MM.1S (cell line): ENCODE measurements at regions not wholly inside any gene's neighbourhood (a gene's known extent, or its start where the extent isn't known, plus 50 kb on each side); places are given as distances from the start of the nearest gene placed in this dataset.

ENCODE experiments used
- DNase-seq: peaks from one replicate; pipeline ENCODE4 v3.0.0-alpha.2; 2015
- H2AFZ ChIP-seq: fragments of 300-600 bp; sonication (generic); 2 replicates; pipeline ENCODE4 v1.6.0; 2016; ENCODE audit warnings: antibody characterized with exemption, low read length
- H3F3A ChIP-seq: fragments of 300-600 bp; sonication (generic); 2 replicates; pipeline ENCODE4 v1.6.1; 2016; ENCODE audit warnings: mild to moderate bottlenecking, antibody characterized with exemption, low read length, moderate library complexity, mixed read lengths; ENCODE audit not compliant: insufficient read depth
- H3K27ac ChIP-seq: fragments of 300-600 bp; sonication (generic); 2 replicates; pipeline ENCODE4 v1.5.1; 2016; ENCODE audit warnings: mild to moderate bottlenecking, low read length
- H3K27me3 ChIP-seq: fragments of 300-600 bp; sonication (generic); replicated peaks from 2 replicates; pipeline ENCODE4 v1.6.0; 2016; ENCODE audit warnings: low read length; ENCODE audit not compliant: insufficient read depth
- H3K36me3 ChIP-seq: fragments of 300-600 bp; sonication (generic); replicated peaks from 2 replicates; pipeline ENCODE4 v1.6.1; 2016; ENCODE audit warnings: mild to moderate bottlenecking, low read length, mixed read lengths; ENCODE audit not compliant: insufficient read depth
- H3K4me1 ChIP-seq: fragments of 300-600 bp; sonication (generic); 2 replicates; pipeline ENCODE4 v1.6.1; 2016; ENCODE audit warnings: low read length, mixed read lengths
- H3K4me2 ChIP-seq: fragments of 300-600 bp; sonication (generic); 2 replicates; pipeline ENCODE4 v1.6.0; 2016; ENCODE audit warnings: low read depth, low read length
- H3K4me3 ChIP-seq: fragments of 300-600 bp; sonication (generic); 2 replicates; pipeline ENCODE4 v1.5.1; 2016; ENCODE audit warnings: low read length, mixed read lengths
- H3K79me2 ChIP-seq: fragments of 300-600 bp; sonication (generic); 2 replicates; pipeline ENCODE4 v1.6.1; 2016; ENCODE audit warnings: mixed run types, low read length, mixed read lengths
- H3K9ac ChIP-seq: fragments of 300-600 bp; sonication (generic); 2 replicates; pipeline ENCODE4 v1.6.1; 2016; ENCODE audit warnings: low read length, mixed read lengths
- H3K9me2 ChIP-seq: fragments of 300-600 bp; sonication (generic); replicated peaks from 2 replicates; pipeline ENCODE4 v1.6.1; 2016; ENCODE audit warnings: mild to moderate bottlenecking, low read length, mixed read lengths; ENCODE audit not compliant: insufficient read depth
- H3K9me3 ChIP-seq: fragments of 300-600 bp; sonication (generic); replicated peaks from 2 replicates; pipeline ENCODE4 v1.6.1; 2016; ENCODE audit warnings: mild to moderate bottlenecking, low read length, mixed read lengths; ENCODE audit not compliant: insufficient read depth
- H4K20me1 ChIP-seq: fragments of 300-600 bp; sonication (generic); 2 replicates; pipeline ENCODE4 v1.6.1; 2016; ENCODE audit warnings: mild to moderate bottlenecking, low read length, moderate library complexity, mixed read lengths; ENCODE audit not compliant: insufficient read depth
- EZH2 ChIP-seq: fragments of 300-600 bp; sonication (generic); optimal IDR thresholded peaks from 2 replicates; pipeline ENCODE3; 2017; ENCODE audit warnings: low read depth, mild to moderate bottlenecking, antibody characterized with exemption, low read length, mixed read lengths
- EZH2phosphoT487 ChIP-seq: fragments of 300-600 bp; sonication (generic); IDR thresholded peaks from 2 replicates; pipeline ENCODE4 v1.6.1; 2018; ENCODE audit warnings: antibody characterized with exemption, low read length
- TF ChIP-seq, protein P1 (sequence below): fragments of 300-600 bp; sonication (generic); IDR thresholded peaks from 2 replicates; pipeline ENCODE4 v1.5.1; 2016; ENCODE audit warnings: antibody characterized with exemption, low read length, mixed read lengths

DNA sequence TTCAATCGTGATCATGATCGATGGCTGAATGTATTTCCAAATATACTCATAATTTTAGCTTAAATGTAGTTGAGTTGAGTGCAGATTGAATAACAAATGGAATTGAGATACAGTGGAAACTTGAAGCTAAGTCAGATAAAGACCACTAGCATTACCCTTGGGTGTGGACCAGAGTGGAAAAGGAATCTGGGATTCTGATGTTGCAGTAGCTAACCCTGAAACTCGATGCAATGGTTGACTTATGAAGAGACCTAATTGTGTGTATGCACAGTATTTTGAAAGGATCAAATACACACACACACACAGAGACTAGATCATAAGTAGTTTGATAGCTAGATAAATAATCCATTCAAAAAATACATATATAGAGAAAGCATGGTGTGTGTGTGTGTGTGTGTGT lies 135.8 kb downstream of the RXFP2 start:
- Histone ChIP-seq H3K4me2 (no peak overlapping the region), H4K20me1 (no peaks in the 10 kb centered on the region), H3K9ac (no peak overlapping the region), H2AFZ (no peak overlapping the region), H3K27me3 (no peaks in the 10 kb centered on the region), H3K4me3 (no peak overlapping the region), H3K36me3 (no peaks in the 10 kb centered on the region), H3K9me2 (no peaks in the 10 kb centered on the region), H3K79me2 (no peaks in the 10 kb centered on the region), H3K4me1 (no peaks in the 10 kb centered on the region), H3K27ac (no peak overlapping the region), H3F3A (no peaks in the 10 kb centered on the region), H3K9me3 (no peaks in the 10 kb centered on the region)
- DNase-seq, result no peak
- TF ChIP-seq EZH2 (no peak), EZH2phosphoT487 (no peak)
- TF ChIP-seq, protein P1, sequence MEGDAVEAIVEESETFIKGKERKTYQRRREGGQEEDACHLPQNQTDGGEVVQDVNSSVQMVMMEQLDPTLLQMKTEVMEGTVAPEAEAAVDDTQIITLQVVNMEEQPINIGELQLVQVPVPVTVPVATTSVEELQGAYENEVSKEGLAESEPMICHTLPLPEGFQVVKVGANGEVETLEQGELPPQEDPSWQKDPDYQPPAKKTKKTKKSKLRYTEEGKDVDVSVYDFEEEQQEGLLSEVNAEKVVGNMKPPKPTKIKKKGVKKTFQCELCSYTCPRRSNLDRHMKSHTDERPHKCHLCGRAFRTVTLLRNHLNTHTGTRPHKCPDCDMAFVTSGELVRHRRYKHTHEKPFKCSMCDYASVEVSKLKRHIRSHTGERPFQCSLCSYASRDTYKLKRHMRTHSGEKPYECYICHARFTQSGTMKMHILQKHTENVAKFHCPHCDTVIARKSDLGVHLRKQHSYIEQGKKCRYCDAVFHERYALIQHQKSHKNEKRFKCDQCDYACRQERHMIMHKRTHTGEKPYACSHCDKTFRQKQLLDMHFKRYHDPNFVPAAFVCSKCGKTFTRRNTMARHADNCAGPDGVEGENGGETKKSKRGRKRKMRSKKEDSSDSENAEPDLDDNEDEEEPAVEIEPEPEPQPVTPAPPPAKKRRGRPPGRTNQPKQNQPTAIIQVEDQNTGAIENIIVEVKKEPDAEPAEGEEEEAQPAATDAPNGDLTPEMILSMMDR, result no peak

DNA sequence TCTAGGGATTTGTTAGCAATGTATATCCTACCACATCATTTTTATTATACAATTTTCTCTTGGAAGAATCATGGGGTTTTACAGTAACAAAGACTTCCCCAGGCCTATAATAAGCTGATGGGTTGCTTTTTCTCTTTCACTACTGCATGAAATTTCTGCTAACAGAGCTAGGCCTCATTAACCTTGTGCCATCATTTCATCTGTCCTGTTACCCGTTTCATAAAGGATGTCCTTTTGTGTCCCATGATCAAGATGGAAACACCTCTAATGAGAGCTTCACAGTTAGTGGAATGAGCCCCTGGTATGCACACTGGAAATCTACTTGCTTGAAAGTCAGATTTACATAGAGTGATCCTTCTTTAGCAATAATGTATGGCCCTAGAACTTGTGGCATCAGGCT lies 138.7 kb downstream of the RXFP2 start:
- Histone ChIP-seq H3K36me3 (no peaks in the 10 kb centered on the region), H3F3A (0 out of 2 replicates have a peak, but pooled peaks cover 3% of the 10 kb centered on the region), H3K9ac (no peak overlapping the region), H3K9me3 (no peaks in the 10 kb centered on the region), H2AFZ (no peak overlapping the region), H3K9me2 (no peaks in the 10 kb centered on the region), H3K79me2 (no peaks in the 10 kb centered on the region), H3K27ac (no peak overlapping the region), H3K4me2 (no peak overlapping the region), H3K27me3 (no peaks in the 10 kb centered on the region), H3K4me1 (0 out of 2 replicates have a peak, but pooled peaks cover 11% of the 10 kb centered on the region), H4K20me1 (no peaks in the 10 kb centered on the region), H3K4me3 (no peak overlapping the region)
- TF ChIP-seq, protein P1, result no peak
- TF ChIP-seq EZH2 (no peak), EZH2phosphoT487 (no peak)
- DNase-seq, result no peak

DNA sequence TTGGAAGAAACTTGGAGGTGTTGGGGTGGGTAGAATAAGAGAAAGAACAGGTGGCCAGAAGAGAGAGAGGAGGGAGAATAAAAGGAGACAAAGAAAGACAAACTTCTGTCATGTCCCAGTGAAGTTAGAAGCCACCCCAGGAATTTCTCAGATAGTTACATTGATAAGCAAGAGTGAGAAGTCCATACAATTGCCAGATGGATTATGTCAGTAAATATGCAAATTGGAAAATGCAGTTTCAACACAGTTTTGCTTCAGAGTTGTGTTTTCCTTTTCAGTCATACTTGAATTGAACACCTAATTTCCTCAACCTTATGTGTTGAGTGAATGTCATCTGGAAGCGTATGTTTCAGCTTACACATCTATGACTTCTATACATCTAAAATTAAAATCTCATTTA lies 139.2 kb downstream of the RXFP2 start:
- H3K27me3 ChIP-seq, result no peaks in the 10 kb centered on the region
- H3K4me3 ChIP-seq, result no peak overlapping the region
- no peak overlapping the region for H3K27ac ChIP-seq
- 0 out of 2 replicates have a peak, but pooled peaks cover 3% of the 10 kb centered on the region for H3F3A ChIP-seq
- H4K20me1 ChIP-seq, result no peaks in the 10 kb centered on the region
- H3K9ac ChIP-seq, result no peak overlapping the region
- DNase-seq, result no peak
- H3K4me1 ChIP-seq, result 0 out of 2 replicates have a peak, but pooled peaks cover 11% of the 10 kb centered on the region
- H3K79me2 ChIP-seq, result no peaks in the 10 kb centered on the region
- TF ChIP-seq, protein P1, result no peak
- TF ChIP-seq EZH2phosphoT487 (no peak), EZH2 (no peak)
- H2AFZ ChIP-seq, result no peak overlapping the region
- no peak overlapping the region for H3K4me2 ChIP-seq
- no peaks in the 10 kb centered on the region for H3K9me2 ChIP-seq
- H3K36me3 ChIP-seq, result no peaks in the 10 kb centered on the region
- no peaks in the 10 kb centered on the region for H3K9me3 ChIP-seq
